CD14-positive monocyte (primary cell): ENCODE measurements at regions not wholly inside any gene's neighbourhood (a gene's known extent, or its start where the extent isn't known, plus 50 kb on each side); places are given as distances from the start of the nearest gene placed in this dataset.

ENCODE experiments used
- DNase-seq, 3 donors: peaks; one replicate each; pipeline ENCODE4 v3.0.0-alpha.2; 2011 to 2022
- H2AFZ ChIP-seq: 2 replicates; pipeline ENCODE4 v1.6.0; 2012; ENCODE audit warnings: mild to moderate bottlenecking, low read depth, low read length, inconsistent platforms; ENCODE audit not compliant: insufficient read depth, poor library complexity, severe bottlenecking
- H3K27ac ChIP-seq, 2 donors: 1 replicate in 1 of 2; 2 replicates in 1 of 2; pipeline ENCODE4 v1.5.1; 2012 to 2013; ENCODE audit warnings: low read length in 2 of 2, control low read depth in 1 of 2, inconsistent platforms in 1 of 2, low read depth in 1 of 2, mild to moderate bottlenecking in 1 of 2
- H3K27me3 ChIP-seq, 2 donors: one replicate each; pipeline versions ENCODE4 v1.6.0 to v1.6.1; 2011 to 2013; ENCODE audit warnings: low read length in 2 of 2; ENCODE audit not compliant: control insufficient read depth in 2 of 2, insufficient read depth in 2 of 2
- H3K36me3 ChIP-seq, 2 donors: replicated peaks in 1 of 2; 1 replicate in 1 of 2; 2 replicates in 1 of 2; pipeline versions ENCODE4 v1.5.1 to v1.6.1; 2012 to 2013; ENCODE audit warnings: low read length in 2 of 2, control low read depth in 1 of 2, inconsistent platforms in 1 of 2, mild to moderate bottlenecking in 1 of 2; ENCODE audit not compliant: insufficient read depth in 2 of 2, control insufficient read depth in 1 of 2
- H3K4me1 ChIP-seq, 2 donors: 1 replicate in 1 of 2; 2 replicates in 1 of 2; pipeline versions ENCODE4 v1.5.1 to v1.6.1; 2012 to 2013; ENCODE audit warnings: low read length in 2 of 2, control low read depth in 1 of 2, inconsistent platforms in 1 of 2, mild to moderate bottlenecking in 1 of 2, moderate library complexity in 1 of 2; ENCODE audit not compliant: insufficient read depth in 2 of 2, control insufficient read depth in 1 of 2
- H3K4me2 ChIP-seq: replicated peaks from 2 replicates; pipeline ENCODE3; 2012; ENCODE audit warnings: low read length, moderate library complexity, mild to moderate bottlenecking; ENCODE audit not compliant: poor library complexity, severe bottlenecking; ENCODE audit errors: extremely low read depth
- H3K4me3 ChIP-seq, 3 experiments: fragments of 200-600 bp in 1 of 3; sonication (generic) in 1 of 3; replicated peaks in 1 of 3; 1 replicate in 2 of 3; 2 replicates in 1 of 3; pipeline ENCODE4 v1.5.1; 2011 to 2013; ENCODE audit warnings: low read length in 3 of 3, mild to moderate bottlenecking in 3 of 3, control low read depth in 2 of 3, low read depth in 2 of 3, inconsistent platforms in 1 of 3, moderate library complexity in 1 of 3
- H3K79me2 ChIP-seq: 2 replicates; pipeline ENCODE4 v1.6.0; 2012; ENCODE audit warnings: mild to moderate bottlenecking, control low read depth, inconsistent platforms, low read length, moderate library complexity; ENCODE audit not compliant: insufficient read depth
- H3K9ac ChIP-seq: 2 replicates; pipeline ENCODE4 v1.6.0; 2017; ENCODE audit warnings: low read length, mild to moderate bottlenecking; ENCODE audit not compliant: insufficient read depth, poor library complexity, severe bottlenecking
- H3K9me3 ChIP-seq, 2 donors: replicated peaks in 1 of 2; 1 replicate in 1 of 2; 2 replicates in 1 of 2; pipeline versions ENCODE4 v1.5.1 to v1.6.1; 2012 to 2013; ENCODE audit warnings: low read length in 2 of 2, control low read depth in 1 of 2; ENCODE audit not compliant: control insufficient read depth in 1 of 2, insufficient read depth in 1 of 2
- H4K20me1 ChIP-seq: 2 replicates; pipeline ENCODE4 v1.6.0; 2012; ENCODE audit warnings: mild to moderate bottlenecking, low read length, control low read depth, moderate library complexity; ENCODE audit not compliant: insufficient read depth
- H3K27ac Mint-ChIP-seq, 7 donors: one replicate each; pipeline ENCODE4 v1.8.0; 2020; ENCODE audit warnings: mild to moderate bottlenecking in 7 of 7, mixed read lengths in 7 of 7, moderate library complexity in 6 of 7, inconsistent platforms in 2 of 7
- H3K27me3 Mint-ChIP-seq, 3 donors: one replicate each; pipeline ENCODE4 v1.8.0; 2021 to 2022; ENCODE audit warnings: low read depth in 3 of 3, mild to moderate bottlenecking in 3 of 3, mixed read lengths in 3 of 3, moderate library complexity in 3 of 3, inconsistent platforms in 1 of 3
- H3K36me3 Mint-ChIP-seq, 2 donors: one replicate each; pipeline ENCODE4 v1.8.0; 2020; ENCODE audit warnings: mixed read lengths in 2 of 2, inconsistent platforms in 1 of 2, mild to moderate bottlenecking in 1 of 2
- H3K4me1 Mint-ChIP-seq: one replicate; pipeline ENCODE4 v1.8.0; 2020; ENCODE audit warnings: mild to moderate bottlenecking, mixed read lengths
- H3K4me3 Mint-ChIP-seq, 2 donors: one replicate each; pipeline ENCODE4 v1.8.0; 2020; ENCODE audit warnings: mild to moderate bottlenecking in 2 of 2, mixed read lengths in 2 of 2, moderate library complexity in 1 of 2
- H3K9me3 Mint-ChIP-seq, 7 donors: one replicate each; pipeline ENCODE4 v1.8.0; 2020 to 2022; ENCODE audit warnings: mixed read lengths in 7 of 7, mild to moderate bottlenecking in 6 of 7, moderate library complexity in 6 of 7, inconsistent platforms in 2 of 7
- CTCF ChIP-seq: fragments of 200-600 bp; IDR thresholded peaks from one replicate; pipeline ENCODE4 v1.8.0; 2022; ENCODE audit warnings: antibody characterized with exemption, mild to moderate bottlenecking
- WGBS: methylation state at CpG from one replicate; pipeline ENCODE4 v1.1.5; 2013; ENCODE audit warnings: missing lambda C conversion rate; ENCODE audit not compliant: insufficient coverage; 5-methylcytosine and 5-hydroxymethylcytosine counted together
- intact Hi-C, 2 donors: fragments of 100-400 bp; cut with micrococcal nuclease; formaldehyde crosslinking; loops; one replicate each; pipeline versions ENCODE4 v1.15.0 to v1.15.1; 2023

- H3K36me3 ChIP-seq: no peaks in the 10 kb centered on the region
- no peak overlapping the region for H3K4me3 Mint-ChIP-seq
- no peaks in the 10 kb centered on the region for H3K36me3 Mint-ChIP-seq
- no peaks in the 10 kb centered on the region for H3K4me1 Mint-ChIP-seq
- peaks cover 0 to 4% (median 3%) of the 10 kb centered on the region in 3 donors for H3K27me3 Mint-ChIP-seq
- WGBS: 96% methylated on average over 10 of the region's 10 CpGs
- no peaks in the 10 kb centered on the region for H3K27me3 ChIP-seq
- no peak overlapping the region for H3K27ac ChIP-seq
- H3K9me3 ChIP-seq: no peaks in the 10 kb centered on the region
- H3K4me3 ChIP-seq: no peak overlapping the region
- no peak for TF ChIP-seq CTCF
- no peak overlapping the region for H3K4me2 ChIP-seq
- no peak for DNase-seq
- no peaks in the 10 kb centered on the region for H3K79me2 ChIP-seq
- H3K9me3 Mint-ChIP-seq: peaks cover 0 to 17% (median 3%) of the 10 kb centered on the region in 7 donors
- H3K9ac ChIP-seq: no peak overlapping the region
- no peaks in the 10 kb centered on the region for H3K4me1 ChIP-seq
- H4K20me1 ChIP-seq: no peaks in the 10 kb centered on the region
- intact Hi-C loops: no loop called here
- no peak overlapping the region for H2AFZ ChIP-seq
- H3K27ac Mint-ChIP-seq: no peak overlapping the region
Measured at GRCh38 chr22:48734359-48734758, 1093.3 kb downstream of the BRD1 start.

- H3K36me3 Mint-ChIP-seq: no peaks in the 10 kb centered on the region
- TF ChIP-seq CTCF: no peak
Measured at GRCh38 chr22:48729499-48730171, 1098.0 kb downstream of the BRD1 start.

More at GRCh38 chr22:48729499-48730171, 1098.0 kb downstream of the BRD1 start:
- Histone ChIP-seq H3K9ac (no peak overlapping the region), H3K4me2 (no peak overlapping the region), H4K20me1 (no peaks in the 10 kb centered on the region), H3K9me3 (peaks cover 6 to 8% of the 10 kb centered on the region in 2 donors), H3K27me3 (no peaks in the 10 kb centered on the region), H3K27ac (no peak overlapping the region), H3K79me2 (no peaks in the 10 kb centered on the region), H3K4me3 (no peak overlapping the region), H3K36me3 (no peaks in the 10 kb centered on the region), H2AFZ (no peak overlapping the region), H3K4me1 (no peaks in the 10 kb centered on the region)
- Mint-ChIP-seq H3K9me3 (peaks cover 0 to 20% (median 12%) of the 10 kb centered on the region in 7 donors), H3K4me1 (no peaks in the 10 kb centered on the region), H3K27ac (no peak overlapping the region), H3K4me3 (no peak overlapping the region), H3K27me3 (peaks cover 0 to 2% (median 1%) of the 10 kb centered on the region in 3 donors)
- 100% methylated on average over 3 of the region's 9 CpGs for WGBS
- DNase-seq: no peak
- intact Hi-C loops: no loop called here
